Activated CD8-positive, alpha-beta T cell treated with anti-CD3 and anti-CD28 coated beads, Interleukin-2, amount 10 ng/mL, durations not matched to agents 7 days and 5 days (primary cell): ENCODE measurements at regions not wholly inside any gene's neighbourhood (a gene's known extent, or its start where the extent isn't known, plus 50 kb on each side); places are given as distances from the start of the nearest gene placed in this dataset.
"Not testable (repeated sequence)": the region's sequence is repeated elsewhere in the genome, so short reads cannot be mapped to it uniquely, and the experiment has no call there.

ENCODE experiments used
- ATAC-seq: fragments of 150-1000 bp; cut with Tn5 transposase; one replicate; pipeline ENCODE4 v1.10.0; 2021; ENCODE audit warnings: moderate library complexity
- CTCF ChIA-PET: fragments of 350-600 bp; sonication (Branson Sonifier 250); formaldehyde crosslinking; loops from one replicate; lab custom pipeline; 2021; ENCODE audit warnings: antibody characterized with exemption; lab: Charles Lee
- POLR2A ChIA-PET: fragments of 350-600 bp; sonication (Branson Sonifier 250); formaldehyde crosslinking; loops from one replicate; lab custom pipeline; 2021; ENCODE audit warnings: antibody characterized with exemption; lab: Charles Lee
- DNase-seq: peaks from one replicate; pipeline ENCODE4 v3.0.0-alpha.2; 2020
- H3K27ac Mint-ChIP-seq: one replicate; pipeline ENCODE4 v1.8.0; 2021; ENCODE audit warnings: mild to moderate bottlenecking, mixed read lengths
- H3K27me3 Mint-ChIP-seq: one replicate; pipeline ENCODE4 v1.8.0; 2021; ENCODE audit warnings: low read depth, mixed read lengths
- H3K36me3 Mint-ChIP-seq: one replicate; pipeline ENCODE4 v1.8.0; 2021; ENCODE audit warnings: low read depth, mixed read lengths
- H3K4me1 Mint-ChIP-seq: one replicate; pipeline ENCODE4 v1.8.0; 2021; ENCODE audit warnings: low read depth, mixed read lengths
- H3K4me3 Mint-ChIP-seq: one replicate; pipeline ENCODE4 v1.8.0; 2021; ENCODE audit warnings: mild to moderate bottlenecking, mixed read lengths
- H3K9me3 Mint-ChIP-seq: one replicate; pipeline ENCODE4 v1.8.0; 2022; ENCODE audit warnings: mixed read lengths; ENCODE audit not compliant: insufficient read depth

- no peaks in the 10 kb centered on the region for H3K9me3 Mint-ChIP-seq
Observed at GRCh38 chr6:80922916-80923455, 816.5 kb downstream of the BCKDHB start.

GRCh38 chr6:80921861-80922460 lies 815.5 kb downstream of the BCKDHB start:
- Mint-ChIP-seq H3K4me1 (no peaks in the 10 kb centered on the region), H3K4me3 (no peak overlapping the region), H3K36me3 (no peaks in the 10 kb centered on the region), H3K9me3 (no peaks in the 10 kb centered on the region), H3K27me3 (no peaks in the 10 kb centered on the region), H3K27ac (no peak overlapping the region)
- CTCF ChIA-PET = no interaction called here
- ATAC-seq (no peak), DNase-seq (no peak)
- POLR2A ChIA-PET = no interaction called here

More at GRCh38 chr6:80922916-80923455, 816.5 kb downstream of the BCKDHB start:
- Mint-ChIP-seq H3K36me3 (no peaks in the 10 kb centered on the region), H3K4me1 (no peaks in the 10 kb centered on the region), H3K4me3 (no peak overlapping the region), H3K27me3 (no peaks in the 10 kb centered on the region), H3K27ac (no peak overlapping the region)
- DNase-seq (no peak), ATAC-seq (no peak)
- POLR2A ChIA-PET = no interaction called here
- CTCF ChIA-PET = no interaction called here

DNA sequence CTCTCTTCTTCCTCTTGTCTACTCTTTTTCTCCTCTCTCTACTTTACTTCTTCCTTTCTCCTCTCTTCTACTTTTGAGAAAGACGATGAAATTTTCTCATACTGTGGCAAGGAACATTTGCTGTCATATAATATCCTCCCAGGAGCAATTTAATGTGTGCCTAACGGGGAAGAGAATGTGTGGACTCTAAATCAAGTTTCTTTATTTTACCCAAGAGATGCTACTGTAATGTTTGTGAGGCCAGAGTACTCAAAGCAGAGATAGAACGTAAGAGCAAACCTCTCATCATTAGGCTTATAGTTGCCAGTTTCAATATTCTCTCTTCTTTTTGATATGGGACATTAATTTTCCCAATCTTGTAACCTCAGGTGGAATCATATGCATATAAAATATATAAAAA lies 801.4 kb downstream of the BCKDHB start:
- no peaks in the 10 kb centered on the region for H3K4me1 Mint-ChIP-seq
- no peaks in the 10 kb centered on the region for H3K9me3 Mint-ChIP-seq
- H3K27me3 Mint-ChIP-seq = no peaks in the 10 kb centered on the region
- ChIA-PET POLR2A (no interaction called here), CTCF (no interaction called here)
- no peaks in the 10 kb centered on the region for H3K36me3 Mint-ChIP-seq
- DNase-seq (no peak), ATAC-seq (no peak)
- H3K27ac Mint-ChIP-seq = no peak overlapping the region
- no peak overlapping the region for H3K4me3 Mint-ChIP-seq

GRCh38 chr6:80903711-80904110 lies 797.2 kb downstream of the BCKDHB start:
- no peak overlapping the region for H3K4me3 Mint-ChIP-seq
- H3K27me3 Mint-ChIP-seq = no peaks in the 10 kb centered on the region
- no peaks in the 10 kb centered on the region for H3K4me1 Mint-ChIP-seq
- POLR2A ChIA-PET = no interaction called here
- H3K27ac Mint-ChIP-seq = no peak overlapping the region
- H3K36me3 Mint-ChIP-seq = no peaks in the 10 kb centered on the region
- CTCF ChIA-PET = no interaction called here
- ATAC-seq (no peak), DNase-seq (no peak)
- no peaks in the 10 kb centered on the region for H3K9me3 Mint-ChIP-seq

DNA sequence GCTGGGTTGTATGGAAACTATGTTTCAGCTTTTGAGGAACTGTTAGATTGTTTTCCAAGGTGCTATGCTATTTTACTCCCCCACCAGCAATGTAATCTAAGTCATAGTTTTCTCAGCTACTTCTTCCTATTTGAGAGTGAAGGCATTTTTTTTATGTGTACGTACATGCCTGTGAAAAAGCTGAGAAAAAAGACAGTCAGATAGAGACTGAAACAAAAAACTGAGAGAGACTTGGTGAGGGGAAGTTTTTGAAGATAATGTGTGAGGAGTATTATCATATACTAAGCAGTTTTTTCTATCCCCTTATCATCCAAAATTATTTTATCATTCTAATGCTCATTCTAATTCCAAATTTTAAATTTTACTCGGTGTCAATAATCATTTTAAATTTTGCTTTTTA lies 780.0 kb downstream of the BCKDHB start:
- peaks cover 4% of the 10 kb centered on the region for H3K9me3 Mint-ChIP-seq
- no peak for DNase-seq
- ChIA-PET POLR2A (no interaction called here), CTCF (no interaction called here)
- H3K27me3 Mint-ChIP-seq = no peaks in the 10 kb centered on the region
- no peak overlapping the region for H3K27ac Mint-ChIP-seq
- H3K36me3 Mint-ChIP-seq = no peaks in the 10 kb centered on the region
- no peak for ATAC-seq
- no peak overlapping the region for H3K4me3 Mint-ChIP-seq
- no peaks in the 10 kb centered on the region for H3K4me1 Mint-ChIP-seq

DNA sequence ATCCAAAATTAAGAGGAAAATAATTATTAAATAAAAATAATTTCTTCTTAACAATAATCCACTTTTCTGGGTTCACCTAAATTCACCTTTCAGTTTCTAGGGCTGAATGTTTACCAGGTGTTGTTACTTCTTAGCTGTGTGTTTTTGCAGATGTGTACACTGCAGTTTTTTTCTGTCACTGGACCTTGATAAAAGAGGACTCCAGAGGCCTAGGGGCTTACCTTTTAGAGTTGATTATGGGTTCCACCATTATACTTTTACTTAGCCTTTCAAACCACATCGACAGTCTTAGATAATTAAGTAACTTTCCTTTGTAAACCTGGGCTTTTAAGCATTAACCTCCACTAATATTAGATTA lies 766.5 kb downstream of the BCKDHB start:
- Mint-ChIP-seq H3K36me3 (no peaks in the 10 kb centered on the region), H3K27me3 (no peaks in the 10 kb centered on the region), H3K4me3 (no peak overlapping the region), H3K27ac (no peak overlapping the region), H3K4me1 (no peaks in the 10 kb centered on the region), H3K9me3 (peaks cover 8% of the 10 kb centered on the region)
- ATAC-seq (no peak), DNase-seq (no peak)
- ChIA-PET CTCF (no interaction called here), POLR2A (interaction anchor here (0.6 kb wide), 1 partner anchor 17 kb away, joined by 3 read pairs; no protein-coding TSS in a partner anchor)

GRCh38 chr6:80872199-80872950 lies 765.9 kb downstream of the BCKDHB start:
- H3K27ac Mint-ChIP-seq = no peak overlapping the region
- ChIA-PET CTCF (no interaction called here), POLR2A (interaction anchor here (0.6 kb wide), 1 partner anchor 16 kb away, joined by 3 read pairs; no protein-coding TSS in a partner anchor)
- no peak for ATAC-seq
- no peak overlapping the region for H3K4me3 Mint-ChIP-seq
- no peaks in the 10 kb centered on the region for H3K27me3 Mint-ChIP-seq
- DNase-seq = no peak
- no peaks in the 10 kb centered on the region for H3K4me1 Mint-ChIP-seq
- H3K9me3 Mint-ChIP-seq = peaks cover 8% of the 10 kb centered on the region
- H3K36me3 Mint-ChIP-seq = no peaks in the 10 kb centered on the region

DNA sequence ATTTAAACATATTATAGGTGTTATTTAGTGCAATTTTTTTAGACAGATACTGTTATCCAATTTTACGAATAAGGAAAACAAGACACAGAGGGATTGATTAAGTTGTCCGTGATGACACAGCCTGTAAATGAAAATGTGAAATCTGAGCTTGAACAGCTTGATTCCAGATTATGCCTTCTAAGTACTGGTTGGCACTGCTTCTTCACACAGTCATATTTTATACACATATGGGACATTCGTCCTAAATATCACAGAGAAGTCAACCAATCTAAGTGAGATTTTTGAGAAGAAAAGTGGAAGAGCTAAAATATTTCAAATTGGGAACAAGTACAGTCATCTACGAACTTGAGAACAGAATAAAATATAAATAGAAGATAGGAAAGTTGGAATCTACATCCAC lies 756.3 kb downstream of the BCKDHB start:
- no peak for ATAC-seq
- CTCF ChIA-PET = no interaction called here

GRCh38 chr6:80860107-80860506 lies 753.6 kb downstream of the BCKDHB start:
- H3K9me3 Mint-ChIP-seq = no peaks in the 10 kb centered on the region
- no peak for ATAC-seq
- CTCF ChIA-PET = no interaction called here
- H3K27ac Mint-ChIP-seq = no peak overlapping the region
- no peaks in the 10 kb centered on the region for H3K36me3 Mint-ChIP-seq
- no peak overlapping the region for H3K4me3 Mint-ChIP-seq
- POLR2A ChIA-PET = no interaction called here
- H3K4me1 Mint-ChIP-seq = no peaks in the 10 kb centered on the region
- no peaks in the 10 kb centered on the region for H3K27me3 Mint-ChIP-seq
- no peak for DNase-seq

More for the DNA sequence above, 756.3 kb downstream of the BCKDHB start:
- DNase-seq = no peak
- Mint-ChIP-seq H3K27me3 (no peaks in the 10 kb centered on the region), H3K4me1 (no peaks in the 10 kb centered on the region), H3K36me3 (no peaks in the 10 kb centered on the region), H3K9me3 (no peaks in the 10 kb centered on the region), H3K4me3 (no peak overlapping the region), H3K27ac (no peak overlapping the region)
- POLR2A ChIA-PET = no interaction called here

GRCh38 chr6:80847973-80848372 lies 741.5 kb downstream of the BCKDHB start:
- H3K27ac Mint-ChIP-seq, CTCF ChIA-PET, H3K4me1 Mint-ChIP-seq, H3K4me3 Mint-ChIP-seq, H3K27me3 Mint-ChIP-seq, DNase-seq, POLR2A ChIA-PET, H3K36me3 Mint-ChIP-seq, ATAC-seq: not testable (repeated sequence)
- H3K9me3 Mint-ChIP-seq = peaks cover 23% of the 10 kb centered on the region

DNA sequence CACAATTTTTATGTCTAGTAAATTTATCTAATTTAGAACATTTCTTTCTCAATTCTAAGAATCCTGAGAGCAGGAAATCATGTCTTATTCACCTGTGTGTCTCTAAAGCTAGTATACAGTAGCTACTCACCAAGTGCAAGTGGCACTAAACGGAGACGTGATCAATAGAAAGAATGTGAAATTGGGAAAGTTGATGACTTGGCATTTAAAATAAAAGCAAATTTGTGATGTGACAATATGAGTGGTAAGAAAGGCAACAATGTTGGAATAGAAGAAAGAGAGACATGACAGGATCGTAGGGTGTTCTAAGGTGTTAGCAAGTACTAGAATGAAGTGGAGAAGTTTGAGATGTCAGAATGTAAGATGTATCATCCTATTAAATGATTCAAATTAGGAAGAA lies 725.9 kb downstream of the BCKDHB start:
- ATAC-seq (no peak), DNase-seq (no peak)
- Mint-ChIP-seq H3K27me3 (no peaks in the 10 kb centered on the region), H3K9me3 (peaks cover 4% of the 10 kb centered on the region), H3K36me3 (no peaks in the 10 kb centered on the region), H3K27ac (no peak overlapping the region), H3K4me1 (no peaks in the 10 kb centered on the region), H3K4me3 (no peak overlapping the region)
- ChIA-PET POLR2A (no interaction called here), CTCF (no interaction called here)

DNA sequence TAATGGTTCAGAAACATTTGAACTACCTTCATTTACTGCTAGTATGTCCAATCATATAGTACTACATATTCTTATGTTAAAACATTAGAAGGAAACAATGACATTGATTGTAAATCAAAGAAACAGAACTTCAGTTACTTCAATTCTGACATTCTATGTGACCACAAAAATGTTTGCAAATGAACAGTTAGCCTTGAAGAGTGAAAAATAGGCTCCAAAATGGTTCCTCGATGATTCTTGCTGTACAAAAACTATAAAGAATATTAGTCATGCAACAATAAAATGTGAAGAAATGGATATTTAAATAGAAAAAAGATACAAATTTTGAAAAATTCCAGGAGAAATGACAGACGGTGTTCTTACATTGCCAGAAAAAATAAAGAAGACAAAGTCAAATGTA lies 686.9 kb downstream of the BCKDHB start:
- ChIA-PET CTCF (no interaction called here), POLR2A (no interaction called here)
- H3K4me1 Mint-ChIP-seq = no peaks in the 10 kb centered on the region
- H3K9me3 Mint-ChIP-seq = peaks cover 9% of the 10 kb centered on the region
- no peak overlapping the region for H3K27ac Mint-ChIP-seq
- H3K4me3 Mint-ChIP-seq = no peak overlapping the region
- no peak for DNase-seq
- no peaks in the 10 kb centered on the region for H3K36me3 Mint-ChIP-seq
- ATAC-seq = no peak
- no peaks in the 10 kb centered on the region for H3K27me3 Mint-ChIP-seq
